Duodenal mucosa (tissue), 2 donors: ENCODE measurements at regions not wholly inside any gene's neighbourhood (a gene's known extent, or its start where the extent isn't known, plus 50 kb on each side); places are given as distances from the start of the nearest gene placed in this dataset.

Experiments
- H3K27ac ChIP-seq: one replicate; pipeline ENCODE4 v1.7.0; 2013; ENCODE audit warnings: low read depth, low read length
- H3K27me3 ChIP-seq, 2 donors: one replicate each; pipeline ENCODE4 v1.7.0; 2013; ENCODE audit warnings: low read length in 2 of 2, control low read depth in 1 of 2; ENCODE audit not compliant: insufficient read depth in 2 of 2, control insufficient read depth in 1 of 2
- H3K36me3 ChIP-seq, 2 donors: one replicate each; pipeline ENCODE4 v1.7.0; 2013; ENCODE audit warnings: low read length in 2 of 2, control low read depth in 1 of 2; ENCODE audit not compliant: insufficient read depth in 2 of 2, control insufficient read depth in 1 of 2
- H3K4me1 ChIP-seq, 2 donors: one replicate each; pipeline ENCODE4 v1.7.0; 2013; ENCODE audit warnings: low read length in 2 of 2, control low read depth in 1 of 2; ENCODE audit not compliant: insufficient read depth in 2 of 2, control insufficient read depth in 1 of 2
- H3K4me3 ChIP-seq, 2 donors: one replicate each; pipeline ENCODE4 v1.7.0; 2013; ENCODE audit warnings: low read length in 2 of 2, low read depth in 1 of 2
- H3K9ac ChIP-seq, 2 donors: one replicate each; pipeline ENCODE4 v1.7.0; 2013; ENCODE audit warnings: low read length in 2 of 2, low read depth in 1 of 2
- H3K9me3 ChIP-seq, 2 donors: one replicate each; pipeline ENCODE4 v1.7.0; 2013; ENCODE audit warnings: low read length in 2 of 2, control low read depth in 1 of 2; ENCODE audit not compliant: control insufficient read depth in 1 of 2

DNA sequence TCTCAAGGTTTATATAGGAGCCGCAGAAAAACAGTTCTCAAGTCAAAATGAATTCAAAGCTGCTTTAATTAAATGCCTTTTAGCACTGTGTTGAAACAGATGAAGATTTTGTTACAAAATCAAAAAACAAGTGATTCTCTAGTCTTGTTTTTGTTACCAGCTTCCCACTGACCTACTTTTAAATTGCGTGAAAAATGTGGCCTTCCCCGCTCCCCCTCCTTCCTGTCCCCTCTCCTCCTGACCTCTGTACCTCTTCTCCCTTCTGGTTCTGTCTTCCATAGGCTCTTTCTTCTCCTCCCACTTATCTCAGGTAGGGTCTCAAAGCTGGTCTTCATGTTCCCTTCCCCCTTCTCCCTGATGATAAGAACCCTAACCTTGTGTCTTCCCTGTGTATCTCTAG, 90.0 kb upstream of the MDM1 start:
- Histone ChIP-seq H3K36me3 (no peaks in the 10 kb centered on the region), H3K4me1 (no peaks in the 10 kb centered on the region), H3K9me3 (no peaks in the 10 kb centered on the region), H3K27me3 (no peaks in the 10 kb centered on the region), H3K4me3 (no peak overlapping the region), H3K27ac (no peak overlapping the region), H3K9ac (no peak overlapping the region)

DNA sequence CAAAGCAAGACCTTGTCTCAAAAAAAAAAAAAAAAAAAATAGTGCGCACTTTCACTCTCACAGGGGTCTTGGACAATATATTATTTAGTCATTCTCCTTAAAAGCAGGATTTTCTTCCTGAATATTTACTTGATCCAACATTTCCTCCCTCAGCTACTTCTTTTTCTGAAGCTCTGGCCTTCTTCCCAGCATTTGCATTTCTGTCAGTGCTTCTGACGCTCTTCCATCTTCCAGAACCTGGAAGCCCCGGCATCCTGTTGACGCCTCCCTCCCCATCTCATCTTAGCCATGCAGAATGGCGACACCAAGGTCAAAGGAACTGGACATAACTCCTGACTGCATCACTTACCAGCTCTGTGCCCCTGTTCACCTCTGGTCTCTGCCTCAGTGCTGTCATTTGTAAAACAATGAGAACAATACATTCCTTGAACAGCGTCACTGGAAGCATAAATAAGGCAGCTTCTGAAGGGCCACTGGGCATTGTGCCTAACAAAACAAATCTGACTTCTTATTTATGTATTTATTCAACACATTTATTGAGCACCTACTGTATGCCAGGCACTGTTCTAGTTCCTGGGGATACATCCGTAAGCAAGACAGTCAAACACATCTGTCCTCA, 90.9 kb upstream of the MDM1 start:
- no peak overlapping the region for H3K4me3 ChIP-seq
- H3K4me1 ChIP-seq, result no peaks in the 10 kb centered on the region
- H3K9ac ChIP-seq, result no peak overlapping the region
- no peaks in the 10 kb centered on the region for H3K27me3 ChIP-seq
- H3K36me3 ChIP-seq, result no peaks in the 10 kb centered on the region
- no peaks in the 10 kb centered on the region for H3K9me3 ChIP-seq
- H3K27ac ChIP-seq, result no peak overlapping the region

DNA sequence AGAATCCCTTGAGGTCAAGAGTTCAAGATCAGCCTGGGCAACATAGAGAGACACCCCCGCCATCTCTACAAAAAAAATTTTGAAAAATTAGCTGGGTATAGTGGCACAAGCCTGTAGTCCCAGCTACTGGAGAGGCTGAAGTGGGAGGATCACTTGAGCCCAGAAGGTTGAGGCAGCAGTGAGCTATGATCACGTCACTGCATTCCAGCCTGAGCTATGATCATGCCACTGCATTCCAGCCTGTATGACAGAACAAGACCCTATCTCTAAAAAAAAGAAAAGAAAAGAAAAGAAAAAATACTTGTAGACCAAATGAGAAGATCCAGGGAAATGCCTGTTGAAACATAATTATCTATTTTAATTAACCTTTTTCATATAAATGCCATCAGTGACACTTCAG, 93.8 kb upstream of the MDM1 start:
- no peaks in the 10 kb centered on the region for H3K9me3 ChIP-seq
- no peak overlapping the region for H3K27ac ChIP-seq
- H3K27me3 ChIP-seq, result no peaks in the 10 kb centered on the region
- no peak overlapping the region for H3K9ac ChIP-seq
- no peaks in the 10 kb centered on the region for H3K36me3 ChIP-seq
- no peak overlapping the region for H3K4me3 ChIP-seq
- peaks cover 7 to 13% of the 10 kb centered on the region in 2 donors for H3K4me1 ChIP-seq

DNA sequence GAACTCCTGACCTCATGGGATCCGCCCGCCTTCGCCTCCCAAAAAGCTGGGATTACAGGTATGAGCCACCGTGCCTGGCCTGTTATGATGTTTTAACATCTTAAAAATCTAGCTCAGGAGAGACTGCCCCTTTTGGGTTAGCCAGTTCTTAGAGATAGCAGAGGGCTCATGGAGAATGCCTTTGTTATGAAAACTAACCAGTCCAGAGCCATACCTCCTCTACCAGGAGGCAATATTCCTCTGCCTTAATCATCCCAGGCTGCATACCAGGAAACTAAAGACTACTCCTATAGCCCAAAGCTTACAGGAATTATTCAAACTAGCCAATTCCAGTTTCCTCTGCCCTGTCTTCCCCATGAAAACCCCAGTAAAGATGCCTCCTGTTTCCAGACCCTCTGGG, 96.0 kb upstream of the MDM1 start:
- H3K4me3 ChIP-seq, result no peak overlapping the region
- H3K36me3 ChIP-seq, result no peaks in the 10 kb centered on the region
- no peaks in the 10 kb centered on the region for H3K9me3 ChIP-seq
- H3K27ac ChIP-seq, result no peak overlapping the region
- no peaks in the 10 kb centered on the region for H3K27me3 ChIP-seq
- peaks cover 7 to 20% of the 10 kb centered on the region in 2 donors for H3K4me1 ChIP-seq
- no peak overlapping the region for H3K9ac ChIP-seq

DNA sequence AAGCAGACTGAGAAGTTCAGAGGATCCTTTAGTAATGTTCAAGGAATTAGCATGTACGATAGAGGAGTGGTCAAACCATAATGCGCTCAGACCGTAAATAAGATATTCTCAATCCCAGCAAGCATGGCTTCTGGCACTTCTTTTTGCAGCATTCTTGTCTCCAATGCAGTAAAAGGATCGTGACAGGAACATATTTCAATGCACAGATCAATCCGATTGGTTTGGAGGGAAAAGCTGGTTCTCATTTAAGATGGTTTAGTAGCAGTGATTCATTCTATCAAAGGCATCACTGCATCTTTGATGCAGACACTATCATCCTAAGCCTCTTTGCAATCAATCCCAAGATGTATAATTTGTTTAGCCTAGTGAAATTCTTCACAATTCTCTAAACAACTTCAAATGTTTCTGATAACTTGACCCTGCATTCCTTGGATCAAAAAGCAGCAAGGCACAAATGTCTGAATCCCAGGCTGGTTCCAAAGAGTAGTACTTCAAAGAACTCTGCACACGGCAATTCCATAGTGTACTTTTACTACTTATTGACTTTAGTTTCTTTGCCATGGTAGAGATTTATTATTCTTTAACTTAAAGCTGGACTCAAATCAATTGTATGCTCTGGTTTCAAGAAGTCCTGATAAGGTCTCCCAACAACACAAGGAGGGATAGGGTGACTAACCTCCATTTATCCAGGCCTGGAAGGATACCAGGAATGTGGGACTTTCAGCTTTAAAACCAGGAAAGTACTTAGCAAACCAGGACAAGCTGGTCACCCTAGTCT, 96.8 kb upstream of the MDM1 start:
- Histone ChIP-seq H3K4me3 (no peak overlapping the region), H3K27me3 (no peaks in the 10 kb centered on the region), H3K4me1 (peaks cover 7 to 20% of the 10 kb centered on the region in 2 donors), H3K27ac (no peak overlapping the region), H3K36me3 (no peaks in the 10 kb centered on the region), H3K9ac (no peak overlapping the region), H3K9me3 (no peaks in the 10 kb centered on the region)

DNA sequence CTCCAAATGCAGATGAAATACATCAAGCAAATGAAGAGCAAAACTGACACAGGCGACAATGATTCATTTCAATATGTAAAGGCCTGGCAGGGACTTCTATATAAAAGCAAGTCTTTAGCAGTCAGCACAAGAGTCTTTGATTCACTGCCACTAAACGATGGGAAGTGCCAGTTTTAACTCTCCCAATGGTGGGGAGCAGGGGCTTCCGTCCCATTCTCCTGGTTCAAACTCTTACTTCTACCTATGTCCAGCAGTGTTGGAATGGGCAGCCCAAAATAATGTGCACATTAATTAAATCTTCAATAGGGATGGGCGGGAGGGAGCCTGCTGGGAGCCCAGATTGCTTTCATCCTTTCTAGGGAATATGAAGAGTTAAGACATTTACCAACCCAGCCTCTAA, 97.5 kb upstream of the MDM1 start:
- no peaks in the 10 kb centered on the region for H3K36me3 ChIP-seq
- no peaks in the 10 kb centered on the region for H3K9me3 ChIP-seq
- no peaks in the 10 kb centered on the region for H3K27me3 ChIP-seq
- no peak overlapping the region for H3K4me3 ChIP-seq
- peaks cover 7 to 20% of the 10 kb centered on the region in 2 donors for H3K4me1 ChIP-seq
- no peak overlapping the region for H3K27ac ChIP-seq
- no peak overlapping the region for H3K9ac ChIP-seq

DNA sequence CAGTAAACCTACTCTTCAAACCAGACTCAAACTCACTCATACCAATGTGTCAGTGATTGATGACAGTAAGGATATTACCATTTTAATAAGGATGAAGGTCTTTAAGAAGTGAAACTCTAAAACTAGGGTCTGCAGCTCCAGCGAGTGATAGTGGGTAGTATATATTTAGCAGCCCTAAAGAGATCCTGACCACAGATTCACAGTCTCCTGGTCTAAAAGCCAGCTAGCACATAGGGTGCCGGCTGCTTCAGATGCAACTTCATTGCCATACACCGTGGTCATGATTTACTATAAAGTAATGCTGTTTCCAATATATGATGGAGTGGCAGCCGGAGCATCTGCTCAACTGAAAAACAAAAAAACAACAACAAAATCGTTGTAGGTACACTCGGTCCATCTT, 99.6 kb upstream of the MDM1 start:
- Histone ChIP-seq H3K9me3 (peaks cover 0 to 7% of the 10 kb centered on the region in 2 donors), H3K4me1 (peaks cover 7 to 20% of the 10 kb centered on the region in 2 donors), H3K27ac (no peak overlapping the region), H3K4me3 (no peak overlapping the region), H3K36me3 (no peaks in the 10 kb centered on the region), H3K9ac (no peak overlapping the region), H3K27me3 (no peaks in the 10 kb centered on the region)

DNA sequence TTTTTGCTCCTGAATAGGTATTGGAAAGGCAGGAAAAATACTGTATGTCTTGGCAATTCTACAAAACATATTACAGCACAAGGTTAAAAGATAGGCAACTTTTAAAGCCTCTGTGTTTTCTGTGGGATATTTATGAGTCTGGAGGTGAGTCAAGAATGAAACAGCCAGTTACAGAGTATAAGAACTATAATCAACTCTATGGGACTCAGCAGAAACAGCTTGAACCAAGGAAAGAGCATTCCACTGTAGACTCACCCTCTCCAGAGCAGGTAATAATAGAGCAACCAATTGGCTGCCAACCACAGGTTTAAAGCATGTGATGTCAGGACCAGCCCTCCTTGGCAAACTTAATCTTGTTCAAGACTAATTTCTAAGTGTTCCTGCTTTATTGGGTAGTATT, 100.5 kb upstream of the MDM1 start:
- Histone ChIP-seq H3K9me3 (peaks cover 0 to 7% of the 10 kb centered on the region in 2 donors), H3K27ac (no peak overlapping the region), H3K27me3 (no peaks in the 10 kb centered on the region), H3K9ac (no peak overlapping the region), H3K4me3 (no peak overlapping the region), H3K4me1 (peaks cover 7 to 20% of the 10 kb centered on the region in 2 donors), H3K36me3 (no peaks in the 10 kb centered on the region)

DNA sequence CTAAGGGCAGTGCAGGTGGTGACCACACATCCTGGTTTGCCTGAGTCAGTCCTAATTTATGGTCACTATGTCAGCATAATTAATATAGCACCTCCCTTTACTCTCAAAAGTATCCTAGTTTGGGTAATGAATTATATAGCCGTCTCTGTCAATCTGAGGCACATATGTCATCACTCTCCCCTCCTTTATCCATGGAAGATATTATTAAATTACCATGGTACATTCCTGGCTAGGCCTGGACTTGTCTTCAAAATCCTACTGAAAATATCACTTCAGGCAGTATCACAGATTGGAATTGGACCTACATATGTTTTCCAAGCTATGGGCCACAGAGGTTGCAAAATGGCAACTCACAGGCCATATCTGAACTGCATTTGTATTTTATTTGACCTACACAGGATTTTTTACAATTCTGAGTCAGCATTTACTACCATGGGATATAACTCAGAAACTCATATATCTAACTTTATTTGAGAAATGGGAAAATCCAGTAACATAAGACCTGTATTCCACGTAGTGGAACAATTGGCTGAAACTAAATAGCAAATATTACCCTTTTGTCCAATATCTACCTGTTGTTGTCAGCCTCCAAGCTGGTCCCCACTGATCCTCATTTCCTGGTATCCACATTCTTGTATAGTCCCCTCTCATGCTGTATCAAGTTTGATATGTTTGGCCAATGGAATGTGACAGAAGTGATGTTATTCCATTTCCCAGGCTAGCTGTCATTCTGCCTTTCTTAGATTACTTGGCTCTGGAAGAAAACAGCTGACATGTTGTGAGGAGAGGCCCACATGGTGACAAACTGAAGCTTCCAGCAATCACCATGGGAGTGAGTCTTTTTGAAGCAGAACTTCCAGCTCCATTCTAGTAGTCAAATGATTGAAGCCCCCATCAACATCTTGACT, 102.5 kb upstream of the MDM1 start:
- peaks cover 0 to 7% of the 10 kb centered on the region in 2 donors for H3K9me3 ChIP-seq
- H3K27me3 ChIP-seq, result no peaks in the 10 kb centered on the region
- peaks cover 0 to 9% of the 10 kb centered on the region in 2 donors for H3K4me1 ChIP-seq
- H3K4me3 ChIP-seq, result no peak overlapping the region
- no peak overlapping the region for H3K27ac ChIP-seq
- H3K36me3 ChIP-seq, result no peaks in the 10 kb centered on the region
- no peak overlapping the region for H3K9ac ChIP-seq

DNA sequence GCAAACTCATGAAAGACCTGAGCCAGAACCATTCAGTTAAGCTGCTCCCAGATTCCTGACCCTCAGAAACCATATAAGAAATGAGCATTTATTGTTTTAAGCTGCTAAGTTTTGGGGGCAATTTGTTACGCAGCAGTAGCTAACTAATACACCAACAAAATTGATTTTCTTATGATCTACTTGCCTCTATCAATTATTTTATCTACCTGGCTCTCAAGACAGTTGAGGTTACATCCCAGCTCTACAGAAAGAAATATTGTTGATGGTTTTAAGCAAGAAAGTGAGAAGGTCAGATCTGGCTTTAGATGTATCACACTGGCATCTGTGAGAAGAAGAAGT, 103.1 kb upstream of the MDM1 start:
- H3K9me3 ChIP-seq, result peaks cover 0 to 7% of the 10 kb centered on the region in 2 donors
- no peaks in the 10 kb centered on the region for H3K27me3 ChIP-seq
- H3K27ac ChIP-seq, result no peak overlapping the region
- peaks cover 0 to 7% of the 10 kb centered on the region in 2 donors for H3K4me1 ChIP-seq
- H3K4me3 ChIP-seq, result no peak overlapping the region
- no peak overlapping the region for H3K9ac ChIP-seq
- no peaks in the 10 kb centered on the region for H3K36me3 ChIP-seq
